ENCODE measurements at regions not wholly inside any gene's neighbourhood (a gene's known extent, or its start where the extent isn't known, plus 50 kb on each side); places are given as distances from the start of the nearest gene placed in this dataset.

- Histone ChIP-seq H3K27ac (ENCODE audit: low read depth in 1 of 2, low read length in 2 of 2) (no peak overlapping the region), H3K36me3 (replicated peaks in 1 of 2; ENCODE audit: control insufficient read depth in 1 of 2, insufficient read depth in 2 of 2, low read length in 2 of 2) (no peaks in the 10 kb centered on the region), H2AFZ (ENCODE audit: insufficient read depth, low read depth, low read length, poor library complexity, severe bottlenecking) (no peak overlapping the region), H3K9ac (ENCODE audit: insufficient read depth, low read length, poor library complexity, severe bottlenecking) (no peak overlapping the region), H3K79me2 (ENCODE audit: insufficient read depth, low read length) (no peaks in the 10 kb centered on the region), H3K4me1 (ENCODE audit: control insufficient read depth in 1 of 2, insufficient read depth in 2 of 2, low read length in 2 of 2) (peaks cover 0 to 4% of the 10 kb centered on the region in 2 donors), H3K27me3 (ENCODE audit: control insufficient read depth in 2 of 2, insufficient read depth in 2 of 2, low read length in 2 of 2) (no peaks in the 10 kb centered on the region), H4K20me1 (ENCODE audit: insufficient read depth, low read length) (no peaks in the 10 kb centered on the region), H3K9me3 (replicated peaks in 1 of 2; ENCODE audit: control insufficient read depth in 1 of 2, insufficient read depth in 1 of 2, low read length in 2 of 2) (no peaks in the 10 kb centered on the region), H3K4me2 (replicated peaks; ENCODE audit: extremely low read depth, low read length, poor library complexity, severe bottlenecking) (no peak overlapping the region), H3K4me3 (replicated peaks in 1 of 3; ENCODE audit: low read depth in 2 of 3, low read length in 3 of 3) (no peak overlapping the region)
- TF ChIP-seq, protein P1, sequence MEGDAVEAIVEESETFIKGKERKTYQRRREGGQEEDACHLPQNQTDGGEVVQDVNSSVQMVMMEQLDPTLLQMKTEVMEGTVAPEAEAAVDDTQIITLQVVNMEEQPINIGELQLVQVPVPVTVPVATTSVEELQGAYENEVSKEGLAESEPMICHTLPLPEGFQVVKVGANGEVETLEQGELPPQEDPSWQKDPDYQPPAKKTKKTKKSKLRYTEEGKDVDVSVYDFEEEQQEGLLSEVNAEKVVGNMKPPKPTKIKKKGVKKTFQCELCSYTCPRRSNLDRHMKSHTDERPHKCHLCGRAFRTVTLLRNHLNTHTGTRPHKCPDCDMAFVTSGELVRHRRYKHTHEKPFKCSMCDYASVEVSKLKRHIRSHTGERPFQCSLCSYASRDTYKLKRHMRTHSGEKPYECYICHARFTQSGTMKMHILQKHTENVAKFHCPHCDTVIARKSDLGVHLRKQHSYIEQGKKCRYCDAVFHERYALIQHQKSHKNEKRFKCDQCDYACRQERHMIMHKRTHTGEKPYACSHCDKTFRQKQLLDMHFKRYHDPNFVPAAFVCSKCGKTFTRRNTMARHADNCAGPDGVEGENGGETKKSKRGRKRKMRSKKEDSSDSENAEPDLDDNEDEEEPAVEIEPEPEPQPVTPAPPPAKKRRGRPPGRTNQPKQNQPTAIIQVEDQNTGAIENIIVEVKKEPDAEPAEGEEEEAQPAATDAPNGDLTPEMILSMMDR (IDR thresholded peaks at IDR 0.05): no peak
- Mint-ChIP-seq H3K9me3 (peaks cover 0 to 4% (median 0%) of the 10 kb centered on the region in 7 donors), H3K36me3 (no peaks in the 10 kb centered on the region), H3K27me3 (ENCODE audit: low read depth in 3 of 3) (peaks cover 3 to 4% (median 3%) of the 10 kb centered on the region in 3 donors), H3K27ac (no peak overlapping the region), H3K4me1 (peaks cover 4% of the 10 kb centered on the region), H3K4me3 (no peak overlapping the region)
- intact Hi-C loops (cut with micrococcal nuclease): no loop called here
- no peak for DNase-seq
These were observed 307.6 kb upstream of the FERMT1 start for GRCh38 chr20:6430381-6430780.

DNA sequence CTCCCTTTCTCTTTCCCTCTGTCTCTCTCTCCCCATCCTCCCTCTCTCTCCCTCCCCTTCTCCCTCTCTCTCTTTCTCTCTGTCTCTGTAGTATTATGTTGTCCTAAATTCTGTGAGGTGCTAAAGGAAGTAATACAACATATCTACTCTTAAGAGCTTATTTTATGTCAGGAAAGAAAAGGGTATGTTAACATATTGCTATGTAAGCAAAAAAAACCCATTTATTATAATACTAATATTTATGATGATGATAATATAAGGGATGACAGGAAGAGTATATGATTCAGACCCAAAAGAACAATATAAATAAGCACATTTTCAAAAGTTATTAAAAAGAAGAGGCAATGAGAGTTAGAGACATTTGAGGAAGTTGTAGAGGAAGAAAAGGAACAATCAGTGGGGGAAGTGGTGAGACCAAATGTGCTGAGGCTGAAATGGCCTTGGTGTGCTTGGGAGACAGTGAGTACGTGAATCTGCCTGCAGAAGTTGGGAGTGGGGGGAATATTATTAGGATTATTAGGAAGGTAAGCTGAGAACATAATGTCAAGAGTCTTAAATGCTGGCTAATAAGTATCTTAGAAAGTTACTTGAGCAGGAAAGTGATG lies 303.6 kb upstream of the FERMT1 start:
- H3K9me3 Mint-ChIP-seq: peaks cover 0 to 4% (median 0%) of the 10 kb centered on the region in 7 donors
- H3K4me3 Mint-ChIP-seq: no peak overlapping the region
- Histone ChIP-seq H3K27me3 (ENCODE audit: control insufficient read depth in 2 of 2, insufficient read depth in 2 of 2, low read length in 2 of 2) (no peaks in the 10 kb centered on the region), H2AFZ (ENCODE audit: insufficient read depth, low read depth, low read length, poor library complexity, severe bottlenecking) (no peak overlapping the region), H3K4me3 (replicated peaks in 1 of 3; ENCODE audit: low read depth in 2 of 3, low read length in 3 of 3) (no peak overlapping the region), H3K79me2 (ENCODE audit: insufficient read depth, low read length) (no peaks in the 10 kb centered on the region), H4K20me1 (ENCODE audit: insufficient read depth, low read length) (no peaks in the 10 kb centered on the region), H3K4me2 (replicated peaks; ENCODE audit: extremely low read depth, low read length, poor library complexity, severe bottlenecking) (no peak overlapping the region), H3K4me1 (ENCODE audit: control insufficient read depth in 1 of 2, insufficient read depth in 2 of 2, low read length in 2 of 2) (peaks cover 0 to 4% of the 10 kb centered on the region in 2 donors), H3K9ac (ENCODE audit: insufficient read depth, low read length, poor library complexity, severe bottlenecking) (no peak overlapping the region), H3K27ac (ENCODE audit: low read depth in 1 of 2, low read length in 2 of 2) (no peak overlapping the region), H3K9me3 (replicated peaks in 1 of 2; ENCODE audit: control insufficient read depth in 1 of 2, insufficient read depth in 1 of 2, low read length in 2 of 2) (no peaks in the 10 kb centered on the region), H3K36me3 (replicated peaks in 1 of 2; ENCODE audit: control insufficient read depth in 1 of 2, insufficient read depth in 2 of 2, low read length in 2 of 2) (no peaks in the 10 kb centered on the region)
- peaks cover 4% of the 10 kb centered on the region for H3K4me1 Mint-ChIP-seq
- H3K27me3 Mint-ChIP-seq (ENCODE audit: low read depth in 3 of 3): peaks cover 1 to 6% (median 2%) of the 10 kb centered on the region in 3 donors
- TF ChIP-seq, protein P1 (IDR thresholded peaks at IDR 0.05): no peak
- no peaks in the 10 kb centered on the region for H3K36me3 Mint-ChIP-seq
- intact Hi-C loops (cut with micrococcal nuclease): no loop called here
- 0% methylated on average over 1 of the region's 1 CpG for WGBS (ENCODE audit: insufficient coverage)
- no peak overlapping the region for H3K27ac Mint-ChIP-seq
- no peak for DNase-seq

Measured in CD14-positive monocyte (primary cell).